ENCODE measurements at regions not wholly inside any gene's neighbourhood (a gene's known extent, or its start where the extent isn't known, plus 50 kb on each side); places are given as distances from the start of the nearest gene placed in this dataset.

DNA sequence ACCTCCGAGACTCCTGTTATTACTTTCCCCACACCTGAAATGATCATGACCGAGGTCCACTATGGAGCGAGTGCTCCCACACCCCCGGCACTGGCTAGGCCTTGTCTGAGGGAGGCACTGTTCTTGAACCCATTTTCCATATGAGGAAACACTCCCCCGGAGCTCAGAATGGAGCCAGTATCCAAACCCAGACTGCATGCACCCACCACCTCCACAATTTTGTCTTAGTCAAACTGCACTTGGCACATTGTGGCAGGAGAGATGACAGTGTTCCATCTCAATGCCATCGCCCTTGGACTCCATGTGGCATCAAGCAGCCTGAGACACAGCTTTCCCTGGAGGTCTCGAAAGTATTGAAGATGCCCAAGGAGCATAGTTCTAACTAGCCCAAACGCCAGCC is 154.1 kb downstream of the NUP210 start:
- no peak for DNase-seq

DNA sequence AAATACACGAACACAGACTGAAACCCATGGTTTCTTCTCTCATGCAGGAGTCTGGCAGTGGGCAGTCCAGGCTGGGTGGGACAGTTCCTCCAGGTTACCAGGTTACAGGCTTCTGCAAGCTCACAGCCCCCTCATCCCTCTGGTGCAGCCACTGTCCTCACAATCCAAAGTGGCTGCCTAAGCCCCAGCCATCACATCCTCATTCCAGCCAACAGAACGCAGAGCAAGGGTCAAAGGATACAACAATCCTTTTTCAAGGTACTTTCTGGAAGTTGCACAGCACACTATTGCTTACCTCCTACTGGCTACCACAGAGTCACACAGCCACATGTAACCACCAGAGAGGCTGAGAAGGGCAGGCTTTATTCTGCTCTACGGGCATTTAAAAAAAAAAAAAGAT is 154.6 kb downstream of the NUP210 start:
- DNase-seq: no peak

DNA sequence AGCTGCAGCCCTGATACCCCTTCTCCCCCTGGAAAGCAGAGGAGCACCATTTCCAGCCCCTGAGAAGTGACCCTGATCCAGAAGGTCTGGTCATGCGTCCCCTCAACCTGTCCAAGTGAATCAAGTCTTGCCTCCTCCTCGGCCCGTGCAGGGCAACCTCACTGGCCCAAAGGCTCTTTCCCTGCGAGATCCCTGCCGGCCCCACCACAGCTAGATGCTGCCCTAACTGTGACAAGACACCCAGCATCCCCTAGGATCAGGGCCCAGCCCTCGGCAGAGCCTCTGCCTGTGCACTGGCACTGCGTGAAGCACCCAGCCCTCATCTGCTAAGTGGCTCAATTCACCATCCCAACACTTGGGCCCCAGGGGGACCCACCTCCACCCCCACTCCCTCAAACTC is 155.1 kb downstream of the NUP210 start:
- DNase-seq: no peak

DNA sequence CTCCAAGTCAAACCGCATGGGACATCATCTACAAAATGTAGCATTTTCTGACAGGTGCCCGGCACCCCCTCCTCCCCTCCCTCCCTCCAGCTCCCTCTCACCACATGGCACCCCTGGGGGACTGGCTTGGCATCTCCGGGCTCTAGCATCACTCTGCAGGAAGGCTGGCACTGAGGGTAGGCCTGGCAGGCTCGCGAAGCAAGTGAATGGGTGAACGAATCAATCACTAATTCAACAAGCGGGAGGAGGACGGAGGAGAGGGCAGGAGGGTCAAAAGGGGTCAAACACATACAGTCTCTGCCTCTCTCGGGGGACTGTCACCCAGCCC is 155.7 kb downstream of the NUP210 start:
- no peak for DNase-seq

DNA sequence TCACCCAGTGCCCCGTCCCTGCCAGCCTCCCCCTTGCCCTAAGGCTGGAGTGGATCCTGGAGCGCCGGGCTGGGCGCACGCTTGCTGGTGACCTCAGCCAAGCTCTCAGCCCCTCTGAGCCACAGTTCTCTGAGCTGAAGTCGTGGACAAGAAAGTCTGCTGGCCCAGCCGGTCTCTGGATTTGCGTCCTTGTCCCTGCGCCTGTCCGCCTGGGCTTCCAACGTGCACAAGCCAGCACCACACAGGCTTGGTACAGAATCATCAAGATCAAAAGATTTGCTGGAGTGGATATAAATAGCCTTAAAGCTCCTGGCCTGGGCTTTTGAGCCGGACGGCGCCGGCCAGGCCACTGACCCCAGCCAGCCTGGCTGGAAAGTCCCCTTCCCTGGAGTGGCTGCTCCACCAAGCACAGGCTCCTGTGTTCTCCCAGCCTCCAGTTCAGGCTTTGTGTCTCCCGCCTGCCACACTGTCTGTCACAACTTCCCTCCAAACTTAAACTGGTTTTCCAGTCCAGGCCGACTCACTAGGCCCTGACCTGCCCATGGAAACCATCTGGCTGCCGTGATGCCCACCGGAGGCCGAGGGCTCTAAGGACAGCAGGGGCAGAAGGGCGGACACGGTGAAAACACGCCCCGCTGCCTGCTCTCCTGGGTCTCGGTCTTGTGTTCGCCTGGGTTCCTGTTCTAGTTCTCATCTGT is 156.2 kb downstream of the NUP210 start:
- DNase-seq: no peak

DNA sequence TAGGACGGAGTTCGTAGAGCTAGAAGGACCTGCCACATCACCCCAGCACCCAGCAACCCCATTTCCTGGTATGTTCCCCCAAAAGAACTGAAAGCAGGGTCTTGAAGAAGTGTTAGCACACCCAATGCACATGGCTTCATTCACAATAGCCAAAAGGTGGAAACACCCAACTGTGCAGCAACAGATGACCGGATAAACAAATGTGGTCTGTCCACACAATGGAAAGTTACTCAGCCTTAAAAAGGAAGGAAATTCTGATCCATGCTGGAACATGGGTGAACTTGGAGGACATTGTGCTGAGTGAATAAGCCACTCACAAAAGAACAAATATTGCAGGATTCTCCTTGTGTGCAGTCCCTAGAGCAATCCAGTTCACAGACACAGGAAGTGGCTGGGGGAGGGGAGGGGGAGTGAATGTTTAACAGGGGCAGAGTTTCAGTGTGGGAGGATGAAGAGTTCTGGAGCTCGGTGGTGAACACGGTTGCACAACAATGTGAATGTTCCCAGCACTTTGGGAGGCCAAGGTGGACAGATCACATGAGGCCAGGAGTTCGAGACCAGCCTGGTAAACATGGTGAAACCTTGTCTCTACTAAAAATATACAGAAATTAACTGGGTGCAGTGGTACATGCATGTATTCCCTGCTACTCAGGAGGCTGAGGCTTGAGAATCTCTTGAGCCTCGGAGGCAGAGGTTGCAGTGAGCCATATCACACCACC is 157.5 kb downstream of the NUP210 start:
- no peak for DNase-seq

DNA sequence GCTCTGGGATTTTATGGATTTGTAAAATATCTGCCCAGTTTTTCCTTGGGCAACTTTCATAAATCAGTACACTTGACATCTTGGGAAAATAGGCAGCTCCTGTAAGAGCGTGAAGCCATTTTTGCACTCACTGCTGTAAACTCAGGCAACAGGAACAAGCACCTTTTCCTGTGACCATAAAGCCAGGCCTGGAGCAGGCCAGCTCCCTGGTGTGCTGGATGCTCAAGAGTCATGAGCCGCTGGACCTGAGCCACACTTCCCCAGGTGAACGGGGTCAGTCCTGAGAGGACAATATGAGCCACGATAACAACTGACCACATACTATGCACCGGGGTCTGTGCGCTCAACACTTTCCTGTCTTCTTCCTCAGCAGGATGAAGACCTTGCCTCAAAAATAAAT is 158.2 kb downstream of the NUP210 start:
- DNase-seq: no peak

DNA sequence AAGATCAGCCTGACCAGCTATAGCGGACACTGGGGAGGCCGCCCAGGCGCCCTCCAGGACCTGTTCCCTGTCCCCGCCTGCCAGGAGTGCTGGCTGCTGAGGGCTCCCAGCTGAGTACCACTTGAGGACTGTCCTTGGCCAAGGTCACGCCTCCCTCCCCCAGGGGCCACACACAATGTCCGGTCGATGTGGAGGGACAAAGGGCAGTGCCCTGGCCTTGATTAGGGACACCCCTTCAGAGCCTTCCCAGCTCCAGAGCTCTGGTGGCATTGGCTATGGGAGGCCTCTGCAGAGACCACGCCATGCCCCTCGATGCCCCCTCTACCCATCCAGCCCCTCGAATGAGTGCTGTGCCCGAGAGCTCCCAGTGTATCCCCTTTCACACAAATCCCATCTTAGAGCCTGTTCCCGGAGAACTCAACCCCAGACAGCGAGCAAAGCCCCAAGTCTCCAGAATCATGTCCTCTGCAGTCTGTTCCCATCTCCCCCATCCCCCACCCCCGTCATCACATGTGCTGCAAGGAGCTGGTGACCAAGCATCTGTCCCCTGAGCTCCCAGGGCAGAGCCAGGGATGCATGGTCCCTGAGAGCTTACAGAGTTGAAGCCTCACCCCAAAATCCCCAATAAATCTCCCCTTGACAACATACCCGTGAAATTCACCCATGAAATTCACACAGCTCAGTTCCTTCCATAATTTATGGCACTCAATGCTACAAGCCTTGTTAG is 158.9 kb downstream of the NUP210 start:
- DNase-seq: no peak

DNA sequence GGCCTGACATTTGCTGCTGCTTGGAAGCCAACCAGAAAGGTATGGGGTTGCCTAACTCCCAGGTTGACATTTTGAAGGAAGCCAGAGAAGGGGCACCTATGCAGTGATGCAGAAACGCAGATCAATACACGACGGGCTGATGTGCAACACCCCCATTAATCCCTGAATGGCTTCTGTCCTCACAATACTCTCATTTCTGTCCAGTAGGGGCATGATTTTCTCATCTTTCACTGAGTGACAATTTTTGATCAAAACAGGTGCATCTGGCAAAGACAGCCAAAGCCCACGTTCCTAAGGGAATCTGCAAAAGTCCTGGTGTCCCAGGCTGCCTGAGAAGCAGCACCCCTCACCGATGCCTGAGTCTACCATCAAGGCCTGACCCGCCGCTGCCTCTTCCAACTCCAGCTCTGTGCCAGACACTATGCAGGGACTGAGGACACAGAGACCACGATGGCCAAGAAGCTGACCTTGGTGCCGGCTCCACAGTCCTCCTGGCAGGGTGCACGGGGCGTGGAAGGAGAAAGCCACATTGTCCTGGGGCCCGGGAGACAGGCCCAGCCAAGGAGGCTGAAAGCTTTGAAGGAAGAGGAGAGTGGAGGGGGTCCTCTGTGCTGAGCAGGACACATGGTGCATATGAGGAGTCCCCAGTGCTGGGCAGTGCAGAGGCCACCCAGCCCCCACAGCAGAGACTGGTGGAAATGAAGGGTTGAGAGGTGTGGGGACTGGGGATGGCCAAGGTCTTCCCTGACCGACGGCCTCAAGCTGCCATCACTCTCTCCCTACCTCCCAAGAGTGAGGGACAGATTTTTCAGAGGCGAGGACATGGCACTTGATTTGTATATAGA is 159.6 kb downstream of the NUP210 start:
- DNase-seq: no peak

DNA sequence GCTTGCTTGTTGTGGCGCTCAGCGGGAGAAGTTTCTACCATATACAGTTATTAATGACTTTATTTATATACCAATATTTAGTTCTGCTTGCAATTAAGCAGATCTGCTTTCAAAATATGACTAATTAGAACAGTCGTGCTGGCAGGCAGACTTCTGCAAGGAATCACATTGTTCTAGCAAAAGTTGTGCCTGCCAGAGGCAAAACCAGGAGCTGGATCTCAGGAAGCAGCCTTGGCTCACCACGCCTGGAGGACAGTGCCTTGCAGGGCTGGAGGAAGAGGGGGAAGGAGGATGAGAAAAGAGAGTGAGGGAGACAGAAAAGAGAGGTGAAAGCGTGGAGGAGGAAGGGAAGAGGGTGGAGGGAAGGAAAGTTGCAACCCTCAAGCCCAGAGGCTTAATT is 160.3 kb downstream of the NUP210 start:
- DNase-seq: no peak

DNA sequence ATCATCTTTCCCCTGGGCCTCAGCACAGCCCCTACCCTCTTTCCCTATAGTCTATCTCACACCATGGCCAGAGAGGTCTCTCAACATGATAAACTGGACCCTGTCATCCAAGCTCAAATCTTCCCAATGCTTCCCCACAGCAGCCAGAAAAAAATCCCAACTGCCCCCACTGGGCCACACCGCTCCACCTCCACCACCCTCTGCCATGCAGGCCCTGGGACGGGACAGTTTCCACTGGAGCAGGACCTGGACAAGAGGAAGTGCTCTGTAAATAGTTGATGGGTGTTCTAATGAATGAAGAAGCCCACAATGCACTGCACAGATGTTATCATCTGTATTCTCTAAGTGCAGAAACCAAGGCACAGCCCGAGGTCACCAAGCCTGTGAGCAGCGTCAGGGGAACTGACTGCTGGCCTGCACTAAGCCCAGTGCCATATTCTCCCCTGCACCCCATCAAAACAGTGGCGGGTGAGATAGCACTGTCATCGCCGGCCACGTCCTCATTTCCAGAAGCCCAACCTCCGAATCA is 161.1 kb downstream of the NUP210 start:
- DNase-seq: no peak

DNA sequence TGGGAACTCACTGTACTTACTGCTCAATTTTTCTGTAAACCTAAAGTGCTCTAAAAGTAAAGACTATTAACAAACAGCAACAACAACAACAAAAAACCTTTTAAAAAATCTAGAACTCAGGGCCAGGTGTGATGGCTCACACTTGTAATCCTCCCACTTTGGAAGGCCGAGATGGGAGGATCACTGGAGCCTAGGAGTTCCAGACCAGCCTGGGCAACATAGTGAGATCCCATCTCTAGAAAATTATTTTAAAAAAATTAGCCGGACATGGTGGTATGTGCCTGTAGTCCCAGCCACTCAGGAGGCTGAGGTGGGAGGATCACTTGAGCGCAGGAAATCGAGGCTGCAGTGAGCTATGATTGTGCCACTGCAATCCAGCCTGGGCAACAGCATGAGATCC is 161.8 kb downstream of the NUP210 start:
- DNase-seq: no peak

DNA sequence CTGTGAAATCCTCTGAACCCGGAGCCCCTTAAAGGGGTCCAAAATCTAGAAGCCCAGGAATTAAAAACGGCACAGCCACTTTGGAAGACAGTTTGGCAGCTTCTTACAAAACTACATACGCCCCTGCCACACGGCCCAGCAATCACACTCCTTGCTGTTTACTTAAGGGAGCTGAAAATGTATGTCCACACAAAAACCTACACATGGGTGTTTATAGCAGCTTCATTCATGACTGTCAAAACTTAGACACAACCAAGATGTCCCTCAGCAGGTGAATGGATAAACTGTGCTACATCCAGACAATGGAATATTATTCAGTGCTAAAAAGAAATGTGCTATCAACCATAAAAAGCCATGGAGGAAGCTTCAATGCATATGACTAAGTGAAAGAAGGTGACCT is 162.5 kb downstream of the NUP210 start:
- DNase-seq: no peak

DNA sequence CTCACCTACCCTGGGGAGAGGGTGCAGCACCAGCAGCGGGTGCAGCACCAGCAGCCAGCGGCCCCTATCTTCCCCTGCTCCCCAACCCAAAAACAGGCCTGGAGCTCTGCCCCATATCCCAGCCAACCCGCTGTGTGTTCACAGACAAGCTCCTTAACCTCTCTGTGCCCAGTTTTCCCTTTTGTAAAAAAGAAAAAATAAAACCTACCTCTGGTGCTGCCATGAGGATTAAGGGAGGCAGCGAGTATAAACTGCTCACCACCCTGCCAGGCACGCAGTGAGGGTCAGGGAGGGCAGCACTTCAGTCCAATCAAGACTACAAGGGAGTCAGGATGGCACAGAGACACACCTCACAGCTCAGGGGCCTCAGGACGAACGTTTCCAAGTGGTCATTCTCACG is 163.3 kb downstream of the NUP210 start:
- no peak for DNase-seq

DNA sequence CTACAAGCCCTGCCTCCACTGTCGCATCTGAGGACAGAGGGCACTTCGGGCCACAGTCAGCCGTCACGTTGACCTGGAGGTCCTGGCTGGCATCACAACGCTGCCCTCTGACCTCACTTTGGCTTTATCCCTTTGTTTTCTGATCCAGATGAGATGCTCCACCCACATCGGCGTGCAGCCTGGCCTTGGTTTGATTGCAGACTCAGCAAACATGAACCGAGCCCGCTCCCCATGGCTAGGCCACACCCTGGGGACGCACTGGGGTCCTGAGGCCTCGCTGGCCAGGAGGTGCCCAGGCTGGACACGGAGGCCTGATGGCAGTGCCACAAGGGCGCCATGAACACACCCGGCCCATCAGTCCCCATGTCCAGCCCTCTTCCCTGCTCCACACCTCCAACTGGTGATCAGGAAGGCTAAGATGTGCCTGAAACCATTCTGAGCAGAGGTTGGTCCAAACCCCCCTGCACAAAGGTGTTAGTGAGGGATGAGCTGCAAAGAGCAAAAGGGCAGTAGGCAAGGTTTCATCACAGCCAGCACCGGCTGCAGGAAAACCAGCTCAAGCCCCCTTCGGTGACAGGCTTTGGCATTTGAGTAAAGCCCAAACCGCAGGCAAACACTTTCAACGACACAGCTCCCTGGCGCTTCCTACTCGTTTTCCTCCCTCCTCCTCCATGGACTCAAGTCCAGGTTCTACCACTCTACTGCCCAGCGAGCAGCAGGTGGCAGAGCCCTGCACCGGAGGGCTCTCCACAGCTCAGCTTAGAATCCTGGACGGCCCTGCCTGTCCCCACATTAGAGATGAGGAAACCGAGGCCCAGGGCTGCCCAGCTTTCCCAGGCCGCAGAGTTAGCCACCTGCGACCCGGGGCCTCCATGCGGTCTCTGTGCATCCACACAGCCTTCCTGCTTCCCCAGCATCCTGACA is 165.8 kb downstream of the NUP210 start:
- DNase-seq: no peak

DNA sequence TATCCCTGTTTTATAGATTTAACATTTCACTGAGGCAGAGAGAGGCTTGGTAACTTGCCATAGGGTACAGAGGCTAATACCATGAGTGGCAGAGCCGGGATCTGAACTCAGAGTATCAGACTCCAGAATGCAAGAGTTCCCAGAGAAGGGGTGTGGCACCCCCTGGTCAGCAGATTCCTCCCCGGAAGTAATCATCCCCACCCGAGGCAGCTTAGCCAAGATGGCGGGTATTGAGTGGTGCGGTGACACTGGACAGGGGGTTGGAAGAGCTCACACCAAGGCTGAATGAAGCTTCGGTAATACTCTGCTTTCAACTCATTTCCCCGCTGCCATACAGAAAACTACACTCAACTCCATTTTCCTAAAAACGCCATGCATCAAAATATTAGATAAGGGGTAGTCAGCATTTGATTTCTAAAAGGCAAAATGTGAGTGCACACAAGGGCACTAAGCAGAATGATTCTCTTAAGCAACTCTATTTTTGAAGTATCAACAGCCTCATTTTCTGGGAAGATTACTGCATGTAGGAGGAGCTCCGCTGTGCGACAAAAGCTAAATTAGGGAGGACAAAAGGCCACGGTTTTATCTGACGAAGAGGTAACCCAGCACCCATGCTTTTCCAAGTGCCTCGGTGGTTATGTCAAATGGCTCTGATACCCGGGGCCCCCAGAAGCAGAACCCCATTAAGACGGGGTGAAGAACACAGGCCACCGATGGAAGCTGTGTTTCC is 166.7 kb downstream of the NUP210 start:
- DNase-seq: no peak

DNA sequence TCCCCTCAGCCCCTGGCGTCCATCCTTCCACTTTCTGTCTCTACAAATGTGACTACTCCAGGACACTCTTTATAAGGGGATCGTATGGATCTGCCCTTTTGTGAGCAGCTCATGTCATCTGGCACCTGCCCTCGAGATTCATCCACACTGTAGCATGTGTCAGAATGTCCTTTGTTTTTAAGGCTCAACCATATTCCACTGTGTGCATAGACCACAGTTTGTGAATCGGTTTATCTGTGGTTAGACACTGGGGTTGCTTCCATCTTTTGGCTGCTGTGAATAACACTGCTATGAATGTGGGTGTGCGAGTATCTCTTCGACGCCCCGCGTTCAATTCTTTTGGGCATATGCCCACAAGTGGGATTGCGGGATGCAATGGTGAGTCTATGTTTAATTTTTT is 167.9 kb downstream of the NUP210 start:
- DNase-seq: no peak

DNA sequence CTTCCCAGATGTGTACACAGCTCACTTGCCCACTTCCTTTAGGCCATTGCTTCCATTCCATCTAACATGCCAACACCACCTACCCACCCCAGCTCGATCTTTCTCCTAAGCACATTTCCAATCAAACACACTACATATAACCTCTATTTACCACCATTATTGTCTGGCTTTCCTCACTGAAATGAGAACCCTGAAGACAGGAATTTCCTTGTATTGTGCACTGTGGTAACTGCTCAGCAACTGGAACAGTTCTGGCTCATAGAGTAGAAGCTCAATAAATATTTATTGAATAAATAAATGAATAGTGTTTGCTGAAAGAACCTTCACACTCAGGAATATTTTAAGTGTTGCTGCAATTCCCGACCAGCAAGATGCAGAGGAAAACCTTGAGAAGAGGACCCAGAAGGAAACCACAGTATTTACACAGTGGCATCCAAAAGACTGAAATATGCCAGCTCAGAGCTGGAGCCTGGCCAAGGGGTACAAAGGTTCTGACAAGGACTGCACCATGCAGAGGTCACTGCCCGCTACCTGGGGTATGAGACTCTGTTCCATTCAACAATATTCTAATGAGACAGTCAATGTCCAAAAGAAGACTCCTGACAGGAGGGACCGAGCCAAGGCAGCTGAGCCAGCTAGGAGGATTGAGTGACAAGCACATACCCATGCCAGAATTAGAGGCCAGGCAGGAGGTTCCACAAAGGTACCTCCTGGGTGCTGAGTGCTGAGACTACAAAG is 168.8 kb downstream of the NUP210 start:
- no peak for DNase-seq

DNA sequence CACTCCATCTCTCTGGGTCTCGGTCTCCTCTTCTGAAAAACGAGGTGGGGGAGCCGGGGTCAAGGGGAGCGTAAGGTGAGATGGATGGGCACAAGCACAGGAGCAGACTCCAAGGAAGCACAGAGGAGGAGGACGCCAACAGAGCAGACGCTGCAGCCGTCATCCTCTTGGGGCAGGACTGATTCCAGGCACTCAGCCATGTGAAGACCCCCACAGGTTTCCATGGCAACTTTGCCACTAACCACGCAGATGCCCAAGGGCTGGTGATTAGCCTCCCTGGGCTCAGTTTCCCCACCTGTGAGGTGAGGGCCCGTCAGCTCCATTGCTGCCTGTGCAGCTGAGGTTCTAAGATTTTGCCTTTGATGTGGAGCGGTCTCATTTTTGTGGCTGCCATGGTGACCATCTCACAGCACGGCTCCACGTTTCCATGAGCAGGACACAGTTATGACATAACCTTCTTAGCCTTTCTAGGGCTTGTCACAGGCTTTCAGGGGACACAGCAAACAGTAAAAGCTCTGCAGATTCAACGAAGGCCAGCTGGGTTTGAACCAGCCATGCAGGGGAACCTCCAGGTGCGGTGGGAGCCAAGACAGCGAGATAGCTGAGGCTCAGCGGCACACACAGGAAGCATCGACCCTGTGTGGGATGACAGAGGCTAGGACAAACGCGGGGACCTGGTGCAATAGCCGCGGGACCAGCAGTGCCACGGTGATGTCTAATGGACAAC is 170.3 kb downstream of the NUP210 start:
- no peak for DNase-seq

DNA sequence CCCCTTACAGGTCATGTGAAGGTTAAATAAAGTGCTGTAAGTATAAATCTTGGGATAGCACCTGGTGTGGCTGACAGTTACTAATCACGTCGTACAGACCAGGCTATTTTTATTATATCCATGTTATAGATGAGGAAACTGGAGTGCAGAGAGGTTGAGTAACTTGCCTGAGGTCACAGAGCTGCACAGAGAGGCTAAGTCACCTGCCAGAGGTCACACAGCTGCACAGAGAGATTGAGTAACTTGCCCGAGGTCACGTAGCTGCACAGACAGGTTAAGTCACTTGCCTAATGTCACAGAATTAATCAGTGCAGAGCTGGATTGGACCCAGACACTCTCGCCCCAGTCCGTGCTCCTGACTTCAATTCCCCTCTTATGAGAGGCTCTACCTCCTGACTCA is 171.5 kb downstream of the NUP210 start:
- DNase-seq: no peak

Measured in OCI-M1 (cell line).